ENCODE measurements at regions not wholly inside any gene's neighbourhood (a gene's known extent, or its start where the extent isn't known, plus 50 kb on each side); places are given as distances from the start of the nearest gene placed in this dataset.

GRCh38 chr19:31533114-31533513, 183.9 kb upstream of the TSHZ3 start:
- H3K23ac ChIP-seq (ENCODE audit: insufficient read length): no peak overlapping the region
- no peak overlapping the region for H3K4ac ChIP-seq (replicated peaks; ENCODE audit: insufficient read length, low read depth, low read length)
- no peak overlapping the region for H3K14ac ChIP-seq (ENCODE audit: insufficient read length)
- no peak overlapping the region for H3K4me2 ChIP-seq (ENCODE audit: insufficient read depth in 1 of 2, low read depth in 2 of 2, low read length in 2 of 2)
- H2AFZ ChIP-seq (ENCODE audit: low read length): no peak overlapping the region
- no peak overlapping the region for H2BK5ac ChIP-seq (ENCODE audit: low read depth, low read length)
- CTCF ChIA-PET (ENCODE audit: partially characterized antibody): interaction anchor here (0.7 to 1.3 kb wide), 3 partner anchors 9 to 323 kb away, joined by 3 read pairs; no protein-coding TSS in a partner anchor
- no peak overlapping the region for H2BK12ac ChIP-seq (ENCODE audit: low read depth, low read length)
- no peaks in the 10 kb centered on the region for H3K23me2 ChIP-seq (ENCODE audit: low read depth, low read length)
- H3K79me1 ChIP-seq (ENCODE audit: low read depth, low read length): no peaks in the 10 kb centered on the region
- no peak overlapping the region for H4K8ac ChIP-seq (ENCODE audit: extremely low read depth, insufficient read depth, low read length)
- FAIRE-seq (no peak), DNase-seq (ENCODE audit: low read depth in 1 of 2, low spot score in 2 of 2) (peak in 1 of 2 experiments; percentile 8)
- H4K91ac ChIP-seq (replicated peaks; ENCODE audit: insufficient read length, low read length): no peak overlapping the region
- no peak overlapping the region for H3K4me3 ChIP-seq (ENCODE audit: extremely low read depth in 1 of 4, insufficient read depth in 2 of 4, low read depth in 3 of 4, low read length in 4 of 4)
- H2BK120ac ChIP-seq (replicated peaks; ENCODE audit: low read depth, low read length): no peak overlapping the region
- H4K20me1 ChIP-seq (replicated peaks in 1 of 2; ENCODE audit: control insufficient read depth in 1 of 2, insufficient read depth in 2 of 2, low read length in 2 of 2): no peaks in the 10 kb centered on the region
- no peak overlapping the region for H2BK20ac ChIP-seq (ENCODE audit: low read length)
- no peak overlapping the region for H3K9ac ChIP-seq (replicated peaks in 1 of 4; ENCODE audit: extremely low read depth in 1 of 4, low read depth in 3 of 4, low read length in 3 of 4)
- H4K5ac ChIP-seq (ENCODE audit: insufficient read length, low read depth, low read length): no peak overlapping the region
- 86% methylated on average over 3 of the region's 3 CpGs; no CpG with 5 or more reads in 1 of the 2 experiments for WGBS, 2 experiments (ENCODE audit: extremely low coverage in 1 of 2, insufficient coverage in 1 of 2, insufficient read length in 1 of 2, insufficient replicate concordance in 2 of 2, low coverage in 1 of 2, low lambda C conversion rate in 2 of 2, missing lambda C conversion rate in 1 of 2)
- no peak overlapping the region for H3K56ac ChIP-seq (replicated peaks; ENCODE audit: insufficient read length, low read depth, low read length)
- no peak overlapping the region for H2BK15ac ChIP-seq (ENCODE audit: low read length)
- peaks cover 0 to 3% of the 10 kb centered on the region in 2 experiments; a peak in 1 of 4 replicates for H3K9me3 ChIP-seq (ENCODE audit: insufficient read depth in 2 of 2, low read depth in 1 of 2, low read length in 1 of 2)
- TF ChIP-seq ASH2L (IDR thresholded peaks at IDR 0.05; ENCODE audit: low read length) (no peak), EGR1 (IDR thresholded peaks at IDR 0.05; ENCODE audit: borderline replicate concordance, low read depth, low read length) (no peak), RNF2 (IDR thresholded peaks at IDR 0.05; ENCODE audit: borderline replicate concordance, low read depth, low read length, missing control alignments, poor library complexity, severe bottlenecking) (no peak), HDAC6 (IDR thresholded peaks at IDR 0.05; ENCODE audit: low read depth, low read length) (no peak), SIRT6 (IDR thresholded peaks at IDR 0.05; ENCODE audit: low read length) (no peak)
- TF ChIP-seq, protein P1, sequence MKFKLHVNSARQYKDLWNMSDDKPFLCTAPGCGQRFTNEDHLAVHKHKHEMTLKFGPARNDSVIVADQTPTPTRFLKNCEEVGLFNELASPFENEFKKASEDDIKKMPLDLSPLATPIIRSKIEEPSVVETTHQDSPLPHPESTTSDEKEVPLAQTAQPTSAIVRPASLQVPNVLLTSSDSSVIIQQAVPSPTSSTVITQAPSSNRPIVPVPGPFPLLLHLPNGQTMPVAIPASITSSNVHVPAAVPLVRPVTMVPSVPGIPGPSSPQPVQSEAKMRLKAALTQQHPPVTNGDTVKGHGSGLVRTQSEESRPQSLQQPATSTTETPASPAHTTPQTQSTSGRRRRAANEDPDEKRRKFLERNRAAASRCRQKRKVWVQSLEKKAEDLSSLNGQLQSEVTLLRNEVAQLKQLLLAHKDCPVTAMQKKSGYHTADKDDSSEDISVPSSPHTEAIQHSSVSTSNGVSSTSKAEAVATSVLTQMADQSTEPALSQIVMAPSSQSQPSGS (IDR thresholded peaks at IDR 0.05; ENCODE audit: low read length): no peak
- TF ChIP-seq, protein P2, sequence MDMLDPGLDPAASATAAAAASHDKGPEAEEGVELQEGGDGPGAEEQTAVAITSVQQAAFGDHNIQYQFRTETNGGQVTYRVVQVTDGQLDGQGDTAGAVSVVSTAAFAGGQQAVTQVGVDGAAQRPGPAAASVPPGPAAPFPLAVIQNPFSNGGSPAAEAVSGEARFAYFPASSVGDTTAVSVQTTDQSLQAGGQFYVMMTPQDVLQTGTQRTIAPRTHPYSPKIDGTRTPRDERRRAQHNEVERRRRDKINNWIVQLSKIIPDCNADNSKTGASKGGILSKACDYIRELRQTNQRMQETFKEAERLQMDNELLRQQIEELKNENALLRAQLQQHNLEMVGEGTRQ (IDR thresholded peaks at IDR 0.05; ENCODE audit: low read length): no peak
- TF ChIP-seq, protein P3, sequence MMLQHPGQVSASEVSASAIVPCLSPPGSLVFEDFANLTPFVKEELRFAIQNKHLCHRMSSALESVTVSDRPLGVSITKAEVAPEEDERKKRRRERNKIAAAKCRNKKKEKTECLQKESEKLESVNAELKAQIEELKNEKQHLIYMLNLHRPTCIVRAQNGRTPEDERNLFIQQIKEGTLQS (IDR thresholded peaks at IDR 0.05; ENCODE audit: insufficient read depth, low read depth, low read length): no peak
- no peaks in the 10 kb centered on the region for H3K36me3 ChIP-seq (ENCODE audit: control insufficient read depth in 2 of 4, insufficient read depth in 4 of 4, low read length in 3 of 4)
- no peaks in the 10 kb centered on the region for H3K4me1 ChIP-seq (replicated peaks in 1 of 4; ENCODE audit: control insufficient read depth in 3 of 4, insufficient read depth in 4 of 4, low read length in 3 of 4)
- no peak overlapping the region for H3K18ac ChIP-seq (ENCODE audit: extremely low read depth, low read length)
- no peaks in the 10 kb centered on the region for H3K79me2 ChIP-seq (ENCODE audit: control insufficient read depth in 1 of 2, insufficient read depth in 2 of 2, low read length in 2 of 2)
- no peak overlapping the region for H3K27ac ChIP-seq (ENCODE audit: low read depth, low read length)
- H3K27me3 ChIP-seq (replicated peaks in 1 of 4; ENCODE audit: control insufficient read depth in 3 of 4, extremely low read depth in 1 of 4, insufficient read depth in 3 of 4, low read length in 3 of 4): no peaks in the 10 kb centered on the region
- H2AK5ac ChIP-seq (ENCODE audit: low read depth, low read length): no peak overlapping the region
- POLR2A ChIA-PET (ENCODE audit: partially characterized antibody): interaction anchor here (0.8 kb wide), 1 partner anchor 116 kb away, joined by 3 read pairs; no protein-coding TSS in a partner anchor
